ENCODE measurements at regions not wholly inside any gene's neighbourhood (a gene's known extent, or its start where the extent isn't known, plus 50 kb on each side); places are given as distances from the start of the nearest gene placed in this dataset.

DNA sequence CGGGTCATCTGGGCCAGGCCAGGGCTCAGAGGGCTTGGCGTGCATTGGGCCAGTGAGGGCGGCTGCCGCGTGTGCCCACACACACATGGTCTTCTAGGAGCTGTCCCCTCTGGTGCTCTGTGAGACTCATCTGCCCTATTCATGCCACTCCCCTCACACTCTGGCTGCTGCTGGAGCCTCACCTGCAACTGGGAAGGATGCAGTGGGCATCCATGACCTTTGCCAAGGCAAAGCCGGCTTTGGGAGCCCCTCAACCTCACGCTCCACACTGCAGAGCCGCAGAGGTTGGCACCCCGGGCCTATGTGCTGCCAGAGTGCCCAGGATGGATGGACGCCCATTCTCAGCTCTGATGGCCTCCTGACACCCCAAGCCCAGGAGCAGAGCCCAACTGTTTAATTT, 330.2 kb upstream of the SALL3 start:
- TF ChIP-seq, protein P1, sequence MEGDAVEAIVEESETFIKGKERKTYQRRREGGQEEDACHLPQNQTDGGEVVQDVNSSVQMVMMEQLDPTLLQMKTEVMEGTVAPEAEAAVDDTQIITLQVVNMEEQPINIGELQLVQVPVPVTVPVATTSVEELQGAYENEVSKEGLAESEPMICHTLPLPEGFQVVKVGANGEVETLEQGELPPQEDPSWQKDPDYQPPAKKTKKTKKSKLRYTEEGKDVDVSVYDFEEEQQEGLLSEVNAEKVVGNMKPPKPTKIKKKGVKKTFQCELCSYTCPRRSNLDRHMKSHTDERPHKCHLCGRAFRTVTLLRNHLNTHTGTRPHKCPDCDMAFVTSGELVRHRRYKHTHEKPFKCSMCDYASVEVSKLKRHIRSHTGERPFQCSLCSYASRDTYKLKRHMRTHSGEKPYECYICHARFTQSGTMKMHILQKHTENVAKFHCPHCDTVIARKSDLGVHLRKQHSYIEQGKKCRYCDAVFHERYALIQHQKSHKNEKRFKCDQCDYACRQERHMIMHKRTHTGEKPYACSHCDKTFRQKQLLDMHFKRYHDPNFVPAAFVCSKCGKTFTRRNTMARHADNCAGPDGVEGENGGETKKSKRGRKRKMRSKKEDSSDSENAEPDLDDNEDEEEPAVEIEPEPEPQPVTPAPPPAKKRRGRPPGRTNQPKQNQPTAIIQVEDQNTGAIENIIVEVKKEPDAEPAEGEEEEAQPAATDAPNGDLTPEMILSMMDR (conservative IDR thresholded peaks at IDR 0.05; ENCODE audit: low read length): no peak
- no peak overlapping the region for H3K4me3 ChIP-seq (ENCODE audit: low read length)
- no peak for DNase-seq (ENCODE audit: low read depth)

- DNase-seq (ENCODE audit: low read depth): no peak
- H3K4me3 ChIP-seq (ENCODE audit: low read length): no peak overlapping the region
- TF ChIP-seq, protein P1 (conservative IDR thresholded peaks at IDR 0.05; ENCODE audit: low read length): no peak
These were observed 328.7 kb upstream of the SALL3 start for GRCh38 chr18:78650926-78651325.

DNA sequence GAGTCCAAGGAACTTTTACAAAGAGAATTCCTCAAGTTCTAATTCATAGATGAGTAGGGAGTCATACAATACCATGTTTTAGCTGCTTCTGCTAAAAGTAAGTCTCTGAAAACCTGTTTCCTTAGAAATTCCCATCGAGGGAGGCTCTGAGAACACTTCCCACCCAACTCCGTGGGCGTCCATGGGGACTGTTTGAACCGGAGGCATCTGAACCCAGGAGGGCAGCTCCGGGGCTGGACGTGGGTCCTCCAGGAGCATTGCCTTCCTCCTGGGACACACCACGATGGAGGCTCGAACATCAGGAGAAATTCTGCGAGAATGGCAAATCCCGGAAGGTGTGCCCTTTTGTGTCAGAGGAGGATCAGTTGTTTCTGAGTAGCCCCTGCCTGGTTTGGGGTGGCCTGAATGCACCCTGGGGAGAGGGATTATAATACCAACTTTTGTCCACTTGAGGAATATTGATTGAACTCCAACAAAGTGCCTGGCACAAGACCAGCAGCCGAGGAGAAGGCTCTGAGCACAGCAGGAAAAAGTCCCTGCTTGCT, 327.5 kb upstream of the SALL3 start:
- TF ChIP-seq, protein P1 (conservative IDR thresholded peaks at IDR 0.05; ENCODE audit: low read length): no peak
- no peak overlapping the region for H3K4me3 ChIP-seq (ENCODE audit: low read length)
- no peak for DNase-seq (ENCODE audit: low read depth)

DNA sequence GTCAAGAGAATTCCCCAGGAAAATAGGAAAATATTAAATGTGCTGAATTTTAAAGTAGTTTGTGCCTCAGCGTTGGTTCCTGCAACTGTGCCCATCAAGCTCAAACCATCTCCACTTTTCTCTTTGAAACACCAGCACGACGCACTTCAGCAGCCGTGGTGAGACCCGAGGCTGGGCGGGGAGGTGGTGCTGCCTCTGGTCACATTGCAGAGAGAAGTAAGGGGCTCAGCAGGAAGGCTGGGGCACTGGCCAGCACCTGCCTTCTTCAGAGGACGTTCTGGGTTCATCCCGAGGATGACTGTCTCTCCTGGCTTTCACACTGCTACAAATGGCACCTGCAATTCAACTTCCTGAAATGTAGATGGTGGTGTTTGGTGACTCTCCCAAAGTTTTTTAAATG, 323.7 kb upstream of the SALL3 start:
- no peak overlapping the region for H3K4me3 ChIP-seq (ENCODE audit: low read length)
- TF ChIP-seq, protein P1 (conservative IDR thresholded peaks at IDR 0.05; ENCODE audit: low read length): no peak
- DNase-seq (ENCODE audit: low read depth): no peak

DNA sequence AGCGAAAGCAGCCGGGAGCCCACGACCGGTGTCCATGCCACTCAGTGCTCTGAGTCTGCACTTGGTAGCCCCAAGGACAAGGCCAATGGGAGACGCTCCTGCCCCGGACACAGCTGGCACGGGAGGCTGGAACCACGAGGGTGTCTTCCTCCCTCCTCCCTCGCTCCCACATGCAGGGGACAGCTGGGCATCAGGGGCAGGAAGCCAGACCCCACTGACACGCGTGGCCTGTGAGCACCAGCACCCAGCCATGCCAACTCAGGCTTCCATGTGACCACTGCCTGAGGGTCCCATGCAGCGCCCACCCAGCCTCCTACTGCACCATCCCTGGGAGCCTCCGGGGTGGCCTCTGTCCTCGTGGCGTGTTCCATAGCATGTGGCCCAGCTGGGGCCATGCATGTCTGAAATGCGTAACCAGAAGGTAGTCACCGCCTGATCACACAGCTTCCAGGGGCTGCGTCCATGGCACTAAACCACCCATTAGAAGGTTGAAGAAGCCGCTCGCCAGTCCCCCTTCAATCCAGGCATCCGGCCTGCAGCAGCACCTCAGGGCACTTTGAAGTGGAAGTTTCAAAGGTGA, 323.2 kb upstream of the SALL3 start:
- H3K4me3 ChIP-seq (ENCODE audit: low read length): no peak overlapping the region
- TF ChIP-seq, protein P1 (conservative IDR thresholded peaks at IDR 0.05; ENCODE audit: low read length): no peak
- DNase-seq (ENCODE audit: low read depth): no peak

DNA sequence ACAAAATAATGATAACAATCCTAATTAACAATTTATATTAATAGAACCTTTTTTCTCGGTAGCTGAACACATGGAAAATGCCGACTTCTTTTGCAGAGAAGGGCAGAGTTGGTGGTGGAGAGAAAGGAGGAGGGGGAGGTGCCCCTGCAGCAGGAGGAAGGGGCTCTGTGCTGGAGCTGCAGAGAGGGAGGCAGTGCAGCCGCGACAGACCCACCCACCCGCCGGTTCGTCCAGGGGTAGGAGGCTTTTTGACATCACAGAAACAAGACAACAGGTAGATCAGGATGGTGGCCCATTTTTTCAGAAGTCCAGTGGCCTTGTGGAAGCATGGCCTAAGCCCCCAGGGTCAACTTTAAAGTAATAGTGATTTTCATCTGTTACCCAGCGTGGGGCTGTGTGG, 321.1 kb upstream of the SALL3 start:
- TF ChIP-seq, protein P1 (conservative IDR thresholded peaks at IDR 0.05; ENCODE audit: low read length): no peak
- DNase-seq (ENCODE audit: low read depth): no peak
- no peak overlapping the region for H3K4me3 ChIP-seq (ENCODE audit: low read length)

DNA sequence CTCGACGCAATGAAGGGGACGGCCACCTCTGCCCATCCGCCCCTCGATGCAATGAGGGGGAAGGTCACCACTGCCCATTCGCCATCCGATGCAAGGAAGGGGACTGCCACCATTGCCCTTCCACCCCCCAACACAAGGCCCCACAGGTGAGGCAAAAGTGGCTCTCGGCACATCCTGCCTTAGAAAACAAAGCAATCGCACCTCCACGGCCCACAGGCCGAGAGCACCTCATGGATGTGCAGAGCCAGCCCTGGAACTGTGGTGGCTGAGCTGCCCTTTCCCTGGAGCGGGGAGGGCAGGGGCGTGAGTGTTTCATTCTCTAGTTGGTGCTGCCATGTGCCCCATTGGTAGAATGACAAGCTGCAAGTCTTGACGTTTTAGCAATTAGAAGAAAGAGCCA, 320.6 kb upstream of the SALL3 start:
- no peak overlapping the region for H3K4me3 ChIP-seq (ENCODE audit: low read length)
- TF ChIP-seq, protein P1 (conservative IDR thresholded peaks at IDR 0.05; ENCODE audit: low read length): no peak
- no peak for DNase-seq (ENCODE audit: low read depth)

Measured in AG10803 (cell line).